ENCODE measurements at regions not wholly inside any gene's neighbourhood (a gene's known extent, or its start where the extent isn't known, plus 50 kb on each side); places are given as distances from the start of the nearest gene placed in this dataset.

DNA sequence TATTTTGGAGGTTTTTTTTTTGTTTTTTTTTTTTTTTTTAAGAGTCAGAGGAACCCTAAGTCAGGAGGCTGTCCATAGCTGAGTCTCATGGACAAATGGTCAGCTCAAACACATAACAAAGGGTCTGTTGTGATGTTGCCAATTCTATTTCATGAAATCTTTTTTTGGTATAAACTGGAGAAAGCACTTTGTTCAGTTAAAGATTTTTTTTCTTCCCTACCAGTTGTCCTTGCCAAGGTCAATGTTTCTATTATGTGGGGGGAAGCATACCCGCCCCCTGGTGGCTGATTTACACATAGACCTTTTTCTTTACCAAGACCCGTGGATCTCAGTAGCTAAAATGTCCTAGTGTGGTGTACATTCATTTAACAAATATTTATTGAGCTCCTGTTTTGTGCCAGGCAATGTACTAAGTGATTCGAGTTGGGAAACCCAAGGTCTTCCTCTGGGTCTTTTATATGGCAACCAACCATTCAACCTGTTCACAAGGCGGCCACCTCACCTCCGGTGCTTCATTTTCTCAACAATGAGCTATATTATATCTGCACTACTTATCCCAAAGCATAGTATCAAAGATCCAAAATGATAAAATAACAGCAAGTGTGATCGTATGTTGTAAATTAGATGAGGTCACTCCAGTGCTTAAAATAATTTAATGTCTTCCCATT lies 214.5 kb downstream of the PAH start:
- Histone ChIP-seq H2AK5ac (ENCODE audit: low read depth, low read length) (no peak overlapping the region), H2BK20ac (ENCODE audit: low read depth, low read length) (no peak overlapping the region), H3K14ac (replicated peaks; ENCODE audit: low read depth, low read length) (no peak overlapping the region), H3K4me1 (ENCODE audit: control insufficient read depth, insufficient read depth, low read length) (no peaks in the 10 kb centered on the region; the same call in 1 of the 2 replicates), H3K56ac (ENCODE audit: extremely low read depth, insufficient read depth, low read length) (no peak overlapping the region), H2BK120ac (ENCODE audit: low read depth, low read length) (no peak overlapping the region), H3K9me3 (ENCODE audit: control insufficient read depth, insufficient read depth, low read length) (no peaks in the 10 kb centered on the region), H3K36me3 (ENCODE audit: control insufficient read depth, insufficient read depth, low read length) (no peaks in the 10 kb centered on the region), H3K4ac (ENCODE audit: low read depth, low read length) (no peak overlapping the region), H2AFZ (replicated peaks; ENCODE audit: low read length, poor library complexity) (no peak overlapping the region), H4K91ac (ENCODE audit: insufficient read depth, low read depth, low read length) (no peak overlapping the region), H3K79me1 (ENCODE audit: low read depth in 1 of 2, low read length in 2 of 2) (no peaks in the 10 kb centered on the region), H2BK15ac (ENCODE audit: low read depth, low read length) (no peak overlapping the region), H3K18ac (ENCODE audit: low read depth, low read length) (no peak overlapping the region), H3K27ac (ENCODE audit: insufficient read depth, low read length) (no peak overlapping the region), H3K27me3 (ENCODE audit: control insufficient read depth, insufficient read depth, low read length) (peaks cover 1% of the 10 kb centered on the region; the same call in 1 of the 2 replicates), H2BK5ac (ENCODE audit: low read depth, low read length, poor library complexity, severe bottlenecking) (no peak overlapping the region), H3K9me1 (ENCODE audit: insufficient read depth, low read length) (no peaks in the 10 kb centered on the region), H3K23ac (ENCODE audit: low read depth, low read length) (no peak overlapping the region), H3K4me2 (ENCODE audit: low read depth, low read length) (no peak overlapping the region), H2AK9ac (replicated peaks; ENCODE audit: low read depth, low read length, poor library complexity) (no peak overlapping the region), H4K8ac (ENCODE audit: low read depth in 2 of 2, low read length in 2 of 2) (no peak overlapping the region), H4K20me1 (ENCODE audit: insufficient read depth, low read length) (no peaks in the 10 kb centered on the region), H3K9ac (ENCODE audit: low read depth, low read length) (no peak overlapping the region), H4K5ac (ENCODE audit: low read depth, low read length) (no peak overlapping the region), H3K4me3 (ENCODE audit: insufficient read depth, low read depth, low read length) (no peak overlapping the region)
- no CpG with 5 or more reads among the region's 6 CpGs for WGBS, 2 experiments (ENCODE audit: extremely low coverage in 2 of 2, insufficient read length in 1 of 2)
- in situ Hi-C loops (cut with MboI; ENCODE audit: low sequenced_read_pairs), result no loop called here
- intact Hi-C loops (cut with micrococcal nuclease), result loop anchor here (1.0 to 5.0 kb wide), 7 partner anchors 189 to 763 kb away; partner anchors contain the start of genes NUP37 and PARPBP
- BruUV-seq (replicated peaks), result no TSS peak
- DNase-seq (peak; percentile 65), ATAC-seq (ENCODE audit: low read depth) (peak; percentile 78)
- POLR2A ChIA-PET (ENCODE audit: unreplicated experiment), result no interaction called here
- CTCF ChIA-PET, result interaction anchor here (0.6 to 1.3 kb wide), 12 partner anchors 9 to 765 kb away, joined by 3 to 4 read pairs (median 3); no protein-coding TSS in a partner anchor
- TF ChIP-seq SMC3 (IDR thresholded peaks at IDR 0.05; ENCODE audit: low read depth, low read length), result peak; percentile 85
- TF ChIP-seq, protein P1, sequence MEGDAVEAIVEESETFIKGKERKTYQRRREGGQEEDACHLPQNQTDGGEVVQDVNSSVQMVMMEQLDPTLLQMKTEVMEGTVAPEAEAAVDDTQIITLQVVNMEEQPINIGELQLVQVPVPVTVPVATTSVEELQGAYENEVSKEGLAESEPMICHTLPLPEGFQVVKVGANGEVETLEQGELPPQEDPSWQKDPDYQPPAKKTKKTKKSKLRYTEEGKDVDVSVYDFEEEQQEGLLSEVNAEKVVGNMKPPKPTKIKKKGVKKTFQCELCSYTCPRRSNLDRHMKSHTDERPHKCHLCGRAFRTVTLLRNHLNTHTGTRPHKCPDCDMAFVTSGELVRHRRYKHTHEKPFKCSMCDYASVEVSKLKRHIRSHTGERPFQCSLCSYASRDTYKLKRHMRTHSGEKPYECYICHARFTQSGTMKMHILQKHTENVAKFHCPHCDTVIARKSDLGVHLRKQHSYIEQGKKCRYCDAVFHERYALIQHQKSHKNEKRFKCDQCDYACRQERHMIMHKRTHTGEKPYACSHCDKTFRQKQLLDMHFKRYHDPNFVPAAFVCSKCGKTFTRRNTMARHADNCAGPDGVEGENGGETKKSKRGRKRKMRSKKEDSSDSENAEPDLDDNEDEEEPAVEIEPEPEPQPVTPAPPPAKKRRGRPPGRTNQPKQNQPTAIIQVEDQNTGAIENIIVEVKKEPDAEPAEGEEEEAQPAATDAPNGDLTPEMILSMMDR (conservative IDR thresholded peaks at IDR 0.05; ENCODE audit: low read depth, low read length), result peak; percentile 73
- no peak for TF ChIP-seq MAZ (IDR thresholded peaks at IDR 0.05; ENCODE audit: borderline replicate concordance, low read depth, low read length)
- TF ChIP-seq, protein P2, sequence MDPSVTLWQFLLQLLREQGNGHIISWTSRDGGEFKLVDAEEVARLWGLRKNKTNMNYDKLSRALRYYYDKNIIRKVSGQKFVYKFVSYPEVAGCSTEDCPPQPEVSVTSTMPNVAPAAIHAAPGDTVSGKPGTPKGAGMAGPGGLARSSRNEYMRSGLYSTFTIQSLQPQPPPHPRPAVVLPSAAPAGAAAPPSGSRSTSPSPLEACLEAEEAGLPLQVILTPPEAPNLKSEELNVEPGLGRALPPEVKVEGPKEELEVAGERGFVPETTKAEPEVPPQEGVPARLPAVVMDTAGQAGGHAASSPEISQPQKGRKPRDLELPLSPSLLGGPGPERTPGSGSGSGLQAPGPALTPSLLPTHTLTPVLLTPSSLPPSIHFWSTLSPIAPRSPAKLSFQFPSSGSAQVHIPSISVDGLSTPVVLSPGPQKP (IDR thresholded peaks at IDR 0.05; ENCODE audit: borderline replicate concordance, low read depth, low read length), result no peak
- TF ChIP-seq RAD21 (IDR thresholded peaks at IDR 0.05; ENCODE audit: low read length), result peak; percentile 76
- no peak for TF ChIP-seq CEBPB (IDR thresholded peaks at IDR 0.05; ENCODE audit: low read depth, low read length)
- TF ChIP-seq MAFK (IDR thresholded peaks at IDR 0.05; ENCODE audit: low read depth, low read length), result no peak
- no peak for TF ChIP-seq BHLHE40 (IDR thresholded peaks at IDR 0.05; ENCODE audit: low read depth, low read length)
- dilution Hi-C loops (cut with HindIII; ENCODE audit: low sequenced_read_pairs, unreplicated experiment), result no loop called here
